Neutrophil (primary cell): ENCODE measurements at regions not wholly inside any gene's neighbourhood (a gene's known extent, or its start where the extent isn't known, plus 50 kb on each side); places are given as distances from the start of the nearest gene placed in this dataset.
"Not testable (repeated sequence)": the region's sequence is repeated elsewhere in the genome, so short reads cannot be mapped to it uniquely, and the experiment has no call there.

Experiments used
- H3K27ac ChIP-seq: fragments of 200-600 bp; sonication (generic); 2 replicates; pipeline ENCODE4 v1.5.1; 2016; ENCODE audit warnings: mild to moderate bottlenecking, moderate library complexity
- H3K27me3 ChIP-seq: fragments of 200-600 bp; sonication (generic); 2 replicates; pipeline ENCODE4 v1.6.0; 2016; ENCODE audit warnings: mild to moderate bottlenecking
- H3K36me3 ChIP-seq: fragments of 200-600 bp; sonication (generic); 2 replicates; pipeline ENCODE4 v1.5.1; 2017
- H3K4me1 ChIP-seq, 2 experiments: fragments of 200-600 bp in 1 of 2; sonication (generic) in 1 of 2; 1 replicate in 1 of 2; 2 replicates in 1 of 2; pipeline versions ENCODE4 v1.5.1 to v1.6.1; 2013 to 2016; ENCODE audit warnings: low read depth in 1 of 2, low read length in 1 of 2, mild to moderate bottlenecking in 1 of 2, moderate library complexity in 1 of 2; ENCODE audit not compliant: control insufficient read depth in 1 of 2, insufficient read depth in 1 of 2
- H3K4me3 ChIP-seq, 2 experiments: fragments of 200-600 bp in 1 of 2; sonication (generic) in 1 of 2; 1 replicate in 1 of 2; 2 replicates in 1 of 2; pipeline ENCODE4 v1.5.1; 2013 to 2016; ENCODE audit warnings: low read depth in 1 of 2, low read length in 1 of 2, mild to moderate bottlenecking in 1 of 2, moderate library complexity in 1 of 2
- H3K9me3 ChIP-seq: fragments of 200-600 bp; sonication (generic); 2 replicates; pipeline ENCODE4 v1.5.1; 2016
- TF ChIP-seq, protein P1 (sequence below): fragments of 200-600 bp; sonication (generic); IDR thresholded peaks from 2 replicates; pipeline ENCODE4 v1.5.1; 2016; ENCODE audit warnings: antibody characterized with exemption

GRCh38 chr4:164648151-164648848 lies 105.6 kb upstream of the SMIM31 start:
- no peak overlapping the region for H3K27ac ChIP-seq

DNA sequence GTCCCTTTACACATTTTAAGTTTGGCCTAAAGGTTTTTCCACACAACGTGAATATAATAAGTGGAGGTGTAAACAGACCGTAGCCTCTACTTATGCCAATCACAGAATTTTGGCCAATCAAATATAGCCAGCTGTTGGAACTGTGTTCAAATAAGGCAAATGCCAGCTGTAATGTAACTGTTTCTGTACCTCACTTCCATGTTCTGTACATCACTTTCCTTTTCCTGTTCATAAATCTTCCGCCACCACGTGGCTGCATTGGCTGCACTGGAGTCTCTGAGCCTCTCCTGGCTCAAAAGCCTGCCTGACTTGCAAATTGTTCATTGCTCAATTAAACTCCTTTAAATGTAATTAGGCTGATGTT lies 105.1 kb upstream of the SMIM31 start:
- no peaks in the 10 kb centered on the region for H3K36me3 ChIP-seq
- no peaks in the 10 kb centered on the region for H3K27me3 ChIP-seq
- TF ChIP-seq, protein P1, sequence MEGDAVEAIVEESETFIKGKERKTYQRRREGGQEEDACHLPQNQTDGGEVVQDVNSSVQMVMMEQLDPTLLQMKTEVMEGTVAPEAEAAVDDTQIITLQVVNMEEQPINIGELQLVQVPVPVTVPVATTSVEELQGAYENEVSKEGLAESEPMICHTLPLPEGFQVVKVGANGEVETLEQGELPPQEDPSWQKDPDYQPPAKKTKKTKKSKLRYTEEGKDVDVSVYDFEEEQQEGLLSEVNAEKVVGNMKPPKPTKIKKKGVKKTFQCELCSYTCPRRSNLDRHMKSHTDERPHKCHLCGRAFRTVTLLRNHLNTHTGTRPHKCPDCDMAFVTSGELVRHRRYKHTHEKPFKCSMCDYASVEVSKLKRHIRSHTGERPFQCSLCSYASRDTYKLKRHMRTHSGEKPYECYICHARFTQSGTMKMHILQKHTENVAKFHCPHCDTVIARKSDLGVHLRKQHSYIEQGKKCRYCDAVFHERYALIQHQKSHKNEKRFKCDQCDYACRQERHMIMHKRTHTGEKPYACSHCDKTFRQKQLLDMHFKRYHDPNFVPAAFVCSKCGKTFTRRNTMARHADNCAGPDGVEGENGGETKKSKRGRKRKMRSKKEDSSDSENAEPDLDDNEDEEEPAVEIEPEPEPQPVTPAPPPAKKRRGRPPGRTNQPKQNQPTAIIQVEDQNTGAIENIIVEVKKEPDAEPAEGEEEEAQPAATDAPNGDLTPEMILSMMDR, result no peak
- H3K27ac ChIP-seq, result no peak overlapping the region
- H3K4me3 ChIP-seq, result no peak overlapping the region
- H3K9me3 ChIP-seq, result no peaks in the 10 kb centered on the region
- no peaks in the 10 kb centered on the region for H3K4me1 ChIP-seq

More at GRCh38 chr4:164648151-164648848, 105.6 kb upstream of the SMIM31 start:
- H3K4me3 ChIP-seq, result no peak overlapping the region
- no peaks in the 10 kb centered on the region for H3K36me3 ChIP-seq
- H3K4me1 ChIP-seq, result no peaks in the 10 kb centered on the region
- no peaks in the 10 kb centered on the region for H3K27me3 ChIP-seq
- no peaks in the 10 kb centered on the region for H3K9me3 ChIP-seq
- TF ChIP-seq, protein P1, result no peak

- Histone ChIP-seq H3K27ac (no peak overlapping the region), H3K27me3 (no peaks in the 10 kb centered on the region), H3K4me1 (no peaks in the 10 kb centered on the region), H3K4me3 (no peak overlapping the region), H3K36me3 (no peaks in the 10 kb centered on the region), H3K9me3 (no peaks in the 10 kb centered on the region)
- TF ChIP-seq, protein P1, result no peak
These were observed 94.2 kb upstream of the SMIM31 start for GRCh38 chr4:164659765-164660164.

- not testable (repeated sequence) for H3K36me3 ChIP-seq, H3K27ac ChIP-seq, H3K9me3 ChIP-seq, H3K27me3 ChIP-seq, H3K4me3 ChIP-seq, H3K4me1 ChIP-seq
These were observed 77.8 kb upstream of the SMIM31 start for GRCh38 chr4:164676152-164676551.

- Histone ChIP-seq H3K27ac (no peak overlapping the region), H3K27me3 (no peaks in the 10 kb centered on the region), H3K4me1 (no peaks in the 10 kb centered on the region), H3K4me3 (no peak overlapping the region), H3K36me3 (no peaks in the 10 kb centered on the region), H3K9me3 (no peaks in the 10 kb centered on the region)
- TF ChIP-seq, protein P1, result no peak
These were observed 70.9 kb upstream of the SMIM31 start for GRCh38 chr4:164683040-164683439.

- no peaks in the 10 kb centered on the region for H3K4me1 ChIP-seq
- H3K9me3 ChIP-seq, result no peaks in the 10 kb centered on the region
- H3K27me3 ChIP-seq, result no peaks in the 10 kb centered on the region
- TF ChIP-seq, protein P1, result no peak
- H3K4me3 ChIP-seq, result no peak overlapping the region
- no peaks in the 10 kb centered on the region for H3K36me3 ChIP-seq
- H3K27ac ChIP-seq, result no peak overlapping the region
These were observed 58.3 kb upstream of the SMIM31 start for GRCh38 chr4:164695650-164696049.
